ENCODE measurements at regions not wholly inside any gene's neighbourhood (a gene's known extent, or its start where the extent isn't known, plus 50 kb on each side); places are given as distances from the start of the nearest gene placed in this dataset.

GRCh38 chr13:61765181-61765742 lies 349.6 kb upstream of the PCDH20 start:
- TF ChIP-seq ISL1 (CRISPR knock-in tag; IDR thresholded peaks at IDR 0.05), result no peak
- TF ChIP-seq ESRRG (CRISPR knock-in tag; IDR thresholded peaks at IDR 0.05), result no peak
- no peak for TF ChIP-seq ZFP30 (CRISPR knock-in tag; IDR thresholded peaks at IDR 0.05)
- TF ChIP-seq, protein P1, sequence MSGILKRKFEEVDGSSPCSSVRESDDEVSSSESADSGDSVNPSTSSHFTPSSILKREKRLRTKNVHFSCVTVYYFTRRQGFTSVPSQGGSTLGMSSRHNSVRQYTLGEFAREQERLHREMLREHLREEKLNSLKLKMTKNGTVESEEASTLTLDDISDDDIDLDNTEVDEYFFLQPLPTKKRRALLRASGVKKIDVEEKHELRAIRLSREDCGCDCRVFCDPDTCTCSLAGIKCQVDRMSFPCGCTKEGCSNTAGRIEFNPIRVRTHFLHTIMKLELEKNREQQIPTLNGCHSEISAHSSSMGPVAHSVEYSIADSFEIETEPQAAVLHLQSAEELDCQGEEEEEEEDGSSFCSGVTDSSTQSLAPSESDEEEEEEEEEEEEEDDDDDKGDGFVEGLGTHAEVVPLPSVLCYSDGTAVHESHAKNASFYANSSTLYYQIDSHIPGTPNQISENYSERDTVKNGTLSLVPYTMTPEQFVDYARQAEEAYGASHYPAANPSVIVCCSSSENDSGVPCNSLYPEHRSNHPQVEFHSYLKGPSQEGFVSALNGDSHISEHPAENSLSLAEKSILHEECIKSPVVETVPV (CRISPR knock-in tag; IDR thresholded peaks at IDR 0.05), result no peak
- TF ChIP-seq BACH2 (CRISPR knock-in tag; IDR thresholded peaks at IDR 0.05; ENCODE audit: borderline replicate concordance), result no peak
- no peak for TF ChIP-seq ZNF70 (CRISPR knock-in tag; IDR thresholded peaks at IDR 0.05)
- TF ChIP-seq, protein P2, sequence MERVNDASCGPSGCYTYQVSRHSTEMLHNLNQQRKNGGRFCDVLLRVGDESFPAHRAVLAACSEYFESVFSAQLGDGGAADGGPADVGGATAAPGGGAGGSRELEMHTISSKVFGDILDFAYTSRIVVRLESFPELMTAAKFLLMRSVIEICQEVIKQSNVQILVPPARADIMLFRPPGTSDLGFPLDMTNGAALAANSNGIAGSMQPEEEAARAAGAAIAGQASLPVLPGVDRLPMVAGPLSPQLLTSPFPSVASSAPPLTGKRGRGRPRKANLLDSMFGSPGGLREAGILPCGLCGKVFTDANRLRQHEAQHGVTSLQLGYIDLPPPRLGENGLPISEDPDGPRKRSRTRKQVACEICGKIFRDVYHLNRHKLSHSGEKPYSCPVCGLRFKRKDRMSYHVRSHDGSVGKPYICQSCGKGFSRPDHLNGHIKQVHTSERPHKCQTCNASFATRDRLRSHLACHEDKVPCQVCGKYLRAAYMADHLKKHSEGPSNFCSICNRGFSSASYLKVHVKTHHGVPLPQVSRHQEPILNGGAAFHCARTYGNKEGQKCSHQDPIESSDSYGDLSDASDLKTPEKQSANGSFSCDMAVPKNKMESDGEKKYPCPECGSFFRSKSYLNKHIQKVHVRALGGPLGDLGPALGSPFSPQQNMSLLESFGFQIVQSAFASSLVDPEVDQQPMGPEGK (CRISPR knock-in tag; IDR thresholded peaks at IDR 0.05; ENCODE audit: borderline replicate concordance), result no peak
- no peak for TF ChIP-seq GLIS3 (CRISPR knock-in tag; IDR thresholded peaks at IDR 0.05)
- no peak for TF ChIP-seq TCF4 (CRISPR knock-in tag; IDR thresholded peaks at IDR 0.05; ENCODE audit: borderline replicate concordance)
- no peak for ATAC-seq

- TF ChIP-seq OSR1 (CRISPR knock-in tag; IDR thresholded peaks at IDR 0.05) (no peak), CSDC2 (CRISPR knock-in tag; IDR thresholded peaks at IDR 0.05) (no peak), BACH2 (CRISPR knock-in tag; IDR thresholded peaks at IDR 0.05; ENCODE audit: borderline replicate concordance) (no peak), SNAI2 (CRISPR knock-in tag; IDR thresholded peaks at IDR 0.05) (no peak), ZFP3 (CRISPR knock-in tag; IDR thresholded peaks at IDR 0.05) (no peak), GLIS3 (CRISPR knock-in tag; IDR thresholded peaks at IDR 0.05) (no peak), ZC3H10 (CRISPR knock-in tag; IDR thresholded peaks at IDR 0.05) (no peak), ISL1 (CRISPR knock-in tag; IDR thresholded peaks at IDR 0.05) (no peak), ZNF8 (CRISPR knock-in tag; IDR thresholded peaks at IDR 0.05) (no peak), ZNF70 (CRISPR knock-in tag; IDR thresholded peaks at IDR 0.05) (no peak), ESRRG (CRISPR knock-in tag; IDR thresholded peaks at IDR 0.05) (no peak), TOX (CRISPR knock-in tag; IDR thresholded peaks at IDR 0.05; ENCODE audit: borderline replicate concordance) (no peak), TSHZ2 (CRISPR knock-in tag; IDR thresholded peaks at IDR 0.05) (no peak), ZFP30 (CRISPR knock-in tag; IDR thresholded peaks at IDR 0.05) (no peak), POU6F1 (CRISPR knock-in tag; IDR thresholded peaks at IDR 0.05; ENCODE audit: borderline replicate concordance, low read depth) (no peak), ZNF565 (CRISPR knock-in tag; conservative IDR thresholded peaks at IDR 0.05; ENCODE audit: low read depth) (no peak)
- TF ChIP-seq, protein P1 (CRISPR knock-in tag; IDR thresholded peaks at IDR 0.05), result no peak
- TF ChIP-seq, protein P2 (CRISPR knock-in tag; IDR thresholded peaks at IDR 0.05; ENCODE audit: borderline replicate concordance), result no peak
- ATAC-seq, result no peak
Measured at GRCh38 chr13:61761690-61762089, 346.0 kb upstream of the PCDH20 start.
